Fibroblast of lung (primary cell): ENCODE measurements at regions not wholly inside any gene's neighbourhood (a gene's known extent, or its start where the extent isn't known, plus 50 kb on each side); places are given as distances from the start of the nearest gene placed in this dataset.

Source experiments
- DNase-seq, 2 donors: peaks; one replicate each; pipeline versions ENCODE4 v3.0.0 to v3.0.0-alpha.2; 2010; ENCODE audit warnings: low read depth in 2 of 2
- H2AFZ ChIP-seq: 2 replicates; pipeline ENCODE4 v1.5.1; 2012; ENCODE audit warnings: low read length, control low read depth, inconsistent platforms
- H3K27ac ChIP-seq: 2 replicates; pipeline ENCODE4 v1.5.1; 2011; ENCODE audit warnings: low read length, control low read depth; ENCODE audit not compliant: insufficient read depth
- H3K27me3 ChIP-seq: 2 replicates; pipeline ENCODE4 v1.5.1; 2011; ENCODE audit warnings: mild to moderate bottlenecking, low read length; ENCODE audit not compliant: control insufficient read depth, insufficient read depth
- H3K36me3 ChIP-seq: 2 replicates; pipeline ENCODE4 v1.5.1; 2011; ENCODE audit warnings: low read length; ENCODE audit not compliant: control insufficient read depth, insufficient read depth
- H3K4me1 ChIP-seq: 2 replicates; pipeline ENCODE4 v1.5.1; 2011; ENCODE audit warnings: low read length; ENCODE audit not compliant: control insufficient read depth, insufficient read depth; ENCODE audit errors: extremely low read depth
- H3K4me2 ChIP-seq: 2 replicates; pipeline ENCODE4 v1.5.1; 2011; ENCODE audit warnings: low read length, control low read depth; ENCODE audit not compliant: insufficient read depth; ENCODE audit errors: extremely low read depth
- H3K4me3 ChIP-seq, 4 experiments: fragments of 200-600 bp in 1 of 4; sonication (generic) in 1 of 4; replicated peaks in 1 of 4; 2 replicates each; pipeline ENCODE4 v1.5.1; 2011 to 2016; ENCODE audit warnings: low read length in 4 of 4, low read depth in 3 of 4, mild to moderate bottlenecking in 3 of 4, control low read depth in 2 of 4, inconsistent platforms in 1 of 4, mixed read lengths in 1 of 4; ENCODE audit not compliant: insufficient read depth in 1 of 4; ENCODE audit errors: control extremely low read depth in 1 of 4
- H3K79me2 ChIP-seq: 2 replicates; pipeline ENCODE4 v1.5.1; 2012; ENCODE audit warnings: mild to moderate bottlenecking, low read length, inconsistent platforms; ENCODE audit not compliant: control insufficient read depth, insufficient read depth
- H3K9ac ChIP-seq: 2 replicates; pipeline ENCODE4 v1.5.1; 2011; ENCODE audit warnings: mild to moderate bottlenecking, low read length, control low read depth; ENCODE audit not compliant: insufficient read depth
- H3K9me3 ChIP-seq: 2 replicates; pipeline ENCODE4 v1.5.1; 2012; ENCODE audit warnings: low read depth, low read length; ENCODE audit not compliant: control insufficient read depth, insufficient read depth
- H4K20me1 ChIP-seq: 2 replicates; pipeline ENCODE4 v1.5.1; 2011; ENCODE audit warnings: low read length; ENCODE audit not compliant: control insufficient read depth, insufficient read depth; ENCODE audit errors: extremely low read depth
- EZH2 ChIP-seq: IDR thresholded peaks from 2 replicates; pipeline ENCODE4 v1.5.1; 2012; ENCODE audit warnings: low read length, control low read depth, mild to moderate bottlenecking; ENCODE audit errors: missing control alignments
- TF ChIP-seq, protein P1 (sequence below), 2 donors: IDR thresholded peaks in 1 of 2; conservative IDR thresholded peaks in 1 of 2; 1 replicate in 1 of 2; 2 replicates in 1 of 2; pipeline ENCODE4 v1.5.1; 2011 to 2012; ENCODE audit warnings: low read length in 2 of 2, control low read depth in 1 of 2, inconsistent platforms in 1 of 2, low read depth in 1 of 2, mild to moderate bottlenecking in 1 of 2

DNA sequence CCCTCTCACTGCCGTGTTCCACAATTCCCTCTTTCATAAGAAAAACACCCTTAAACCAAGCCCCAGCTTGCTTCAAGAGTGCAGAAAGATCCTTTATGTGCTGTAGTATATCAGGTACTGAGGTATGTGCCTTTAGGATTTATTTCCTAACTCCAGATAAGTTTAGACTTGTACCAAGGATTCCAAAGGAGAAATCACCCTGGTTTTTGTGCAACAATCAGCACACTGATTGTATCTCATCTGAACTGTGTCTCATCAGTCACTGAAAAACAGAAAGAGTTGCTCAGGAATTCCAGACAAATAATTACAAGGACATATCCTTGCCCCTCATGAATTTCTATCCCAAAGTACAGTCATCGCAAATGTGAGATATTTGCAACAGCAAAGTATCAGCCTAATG is 77.2 kb upstream of the PTPRZ1 start:
- no peaks in the 10 kb centered on the region for H3K36me3 ChIP-seq
- H3K9ac ChIP-seq: no peak overlapping the region
- no peaks in the 10 kb centered on the region for H3K4me1 ChIP-seq
- H2AFZ ChIP-seq: no peak overlapping the region
- no peak overlapping the region for H3K4me2 ChIP-seq
- H3K9me3 ChIP-seq: no peaks in the 10 kb centered on the region
- no peak overlapping the region for H3K4me3 ChIP-seq
- no peaks in the 10 kb centered on the region for H3K27me3 ChIP-seq
- no peaks in the 10 kb centered on the region for H3K79me2 ChIP-seq
- no peak overlapping the region for H3K27ac ChIP-seq
- no peak for DNase-seq
- H4K20me1 ChIP-seq: no peaks in the 10 kb centered on the region
- TF ChIP-seq, protein P1, sequence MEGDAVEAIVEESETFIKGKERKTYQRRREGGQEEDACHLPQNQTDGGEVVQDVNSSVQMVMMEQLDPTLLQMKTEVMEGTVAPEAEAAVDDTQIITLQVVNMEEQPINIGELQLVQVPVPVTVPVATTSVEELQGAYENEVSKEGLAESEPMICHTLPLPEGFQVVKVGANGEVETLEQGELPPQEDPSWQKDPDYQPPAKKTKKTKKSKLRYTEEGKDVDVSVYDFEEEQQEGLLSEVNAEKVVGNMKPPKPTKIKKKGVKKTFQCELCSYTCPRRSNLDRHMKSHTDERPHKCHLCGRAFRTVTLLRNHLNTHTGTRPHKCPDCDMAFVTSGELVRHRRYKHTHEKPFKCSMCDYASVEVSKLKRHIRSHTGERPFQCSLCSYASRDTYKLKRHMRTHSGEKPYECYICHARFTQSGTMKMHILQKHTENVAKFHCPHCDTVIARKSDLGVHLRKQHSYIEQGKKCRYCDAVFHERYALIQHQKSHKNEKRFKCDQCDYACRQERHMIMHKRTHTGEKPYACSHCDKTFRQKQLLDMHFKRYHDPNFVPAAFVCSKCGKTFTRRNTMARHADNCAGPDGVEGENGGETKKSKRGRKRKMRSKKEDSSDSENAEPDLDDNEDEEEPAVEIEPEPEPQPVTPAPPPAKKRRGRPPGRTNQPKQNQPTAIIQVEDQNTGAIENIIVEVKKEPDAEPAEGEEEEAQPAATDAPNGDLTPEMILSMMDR (conservative IDR thresholded peaks at IDR 0.05 in 1 of 2, IDR thresholded peaks at IDR 0.05 in 1 of 2; ENCODE audit: low read depth in 1 of 2, low read length in 2 of 2): no peak
- TF ChIP-seq EZH2: no peak

DNA sequence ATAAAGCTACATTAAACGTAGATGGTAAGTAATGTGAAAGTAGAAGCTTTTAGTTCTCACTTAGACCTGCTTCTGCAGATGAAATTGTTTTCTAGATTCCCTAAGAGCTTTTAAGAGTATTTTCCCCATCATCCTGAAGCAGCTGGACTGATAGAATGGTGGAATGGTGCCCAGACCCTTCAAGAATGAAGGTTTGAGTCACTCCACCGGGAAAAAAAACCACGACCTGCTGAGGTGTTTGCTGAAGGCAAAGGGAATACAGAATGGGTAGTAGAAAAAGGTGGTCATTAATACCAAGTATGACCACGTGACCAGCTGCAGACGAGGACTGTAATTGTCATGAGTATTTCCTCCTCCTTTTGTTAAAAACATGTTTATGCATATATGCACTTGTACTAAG is 79.2 kb upstream of the PTPRZ1 start:
- Histone ChIP-seq H3K9ac (no peak overlapping the region), H4K20me1 (no peaks in the 10 kb centered on the region), H3K4me2 (no peak overlapping the region), H3K27ac (no peak overlapping the region), H3K36me3 (no peaks in the 10 kb centered on the region), H3K79me2 (no peaks in the 10 kb centered on the region), H3K4me3 (no peak overlapping the region), H3K9me3 (no peaks in the 10 kb centered on the region), H3K4me1 (no peaks in the 10 kb centered on the region), H3K27me3 (no peaks in the 10 kb centered on the region), H2AFZ (no peak overlapping the region)
- peak in 1 of 2 donors; percentile 18 for DNase-seq
- no peak for TF ChIP-seq EZH2
- TF ChIP-seq, protein P1 (conservative IDR thresholded peaks at IDR 0.05 in 1 of 2, IDR thresholded peaks at IDR 0.05 in 1 of 2; ENCODE audit: low read depth in 1 of 2, low read length in 2 of 2): no peak

DNA sequence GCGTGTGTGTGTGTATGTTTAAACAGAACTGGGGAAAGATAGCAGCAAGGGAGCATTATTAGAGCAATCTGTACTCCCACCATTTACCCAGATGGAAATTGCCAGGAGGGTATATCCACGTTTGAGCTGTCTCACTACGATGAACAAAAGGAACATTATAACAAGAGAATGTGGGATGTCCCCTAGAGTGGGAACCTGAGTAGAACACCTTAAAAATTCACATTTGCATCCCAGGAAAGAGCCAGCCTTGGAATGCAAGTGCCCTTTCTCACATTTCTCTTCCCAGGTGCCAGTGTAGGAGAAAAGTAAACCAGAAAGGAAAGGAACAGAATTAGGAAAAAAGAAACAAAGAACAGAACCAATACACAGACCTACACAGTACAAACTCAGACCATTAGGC is 95.3 kb upstream of the PTPRZ1 start:
- Histone ChIP-seq H3K27me3 (no peaks in the 10 kb centered on the region), H3K36me3 (no peaks in the 10 kb centered on the region), H3K4me2 (no peak overlapping the region), H3K9ac (no peak overlapping the region), H3K27ac (no peak overlapping the region), H4K20me1 (no peaks in the 10 kb centered on the region), H3K79me2 (no peaks in the 10 kb centered on the region), H3K4me1 (no peaks in the 10 kb centered on the region), H3K4me3 (no peak overlapping the region), H3K9me3 (no peaks in the 10 kb centered on the region), H2AFZ (no peak overlapping the region)
- no peak for TF ChIP-seq EZH2
- TF ChIP-seq, protein P1 (conservative IDR thresholded peaks at IDR 0.05 in 1 of 2, IDR thresholded peaks at IDR 0.05 in 1 of 2; ENCODE audit: low read depth in 1 of 2, low read length in 2 of 2): no peak
- no peak for DNase-seq
